RWPE1 (cell line): ENCODE measurements at regions not wholly inside any gene's neighbourhood (a gene's known extent, or its start where the extent isn't known, plus 50 kb on each side); places are given as distances from the start of the nearest gene placed in this dataset.

ENCODE experiments used
- CTCF ChIA-PET: fragments of 350-600 bp; sonication (Branson Sonifier 250); formaldehyde crosslinking; extraction: SDS; loops from one replicate; lab custom pipeline; 2021; lab: Yijun Ruan, JAX
- POLR2A ChIA-PET: fragments of 400-600 bp; formaldehyde crosslinking; extraction: SDS; loops from one replicate; lab custom pipeline; 2020; ENCODE audit warnings: antibody characterized with exemption; ENCODE audit not compliant: low non-redundant PET; lab: Yijun Ruan, JAX
- DNase-seq: peaks from one replicate; pipeline ENCODE4 v3.0.0; 2012; ENCODE audit warnings: low spot score
- H3K27ac ChIP-seq: fragments of 450-650 bp; 2 replicates; pipeline ENCODE4 v1.5.1; 2017
- CTCF ChIP-seq: fragments of 450-650 bp; conservative IDR thresholded peaks from 2 replicates; pipeline ENCODE4 v1.5.1; 2017; ENCODE audit warnings: low read depth, mild to moderate bottlenecking

DNA sequence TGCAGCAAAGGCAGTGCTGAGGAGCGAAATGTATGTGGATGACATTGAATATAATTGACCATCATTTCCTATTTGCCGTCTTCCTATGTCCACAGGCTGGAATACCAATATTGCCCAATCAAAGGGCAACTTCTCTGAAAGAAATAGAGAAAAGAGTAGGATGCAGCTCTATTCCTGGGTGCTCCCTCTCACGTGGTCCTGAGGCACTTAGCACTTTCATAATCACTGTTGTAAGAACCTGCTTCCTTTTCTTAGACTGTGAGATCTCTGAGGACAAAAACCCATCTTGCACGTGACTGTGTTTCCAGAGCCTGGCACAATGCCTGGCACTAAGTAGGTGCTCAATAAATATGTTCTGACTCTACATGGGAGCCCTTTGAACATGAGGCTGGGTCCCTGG is 122.7 kb upstream of the CPM start:
- H3K27ac ChIP-seq: no peak overlapping the region
- no peak for DNase-seq
- POLR2A ChIA-PET: no interaction called here
- CTCF ChIA-PET: no interaction called here
- TF ChIP-seq CTCF: no peak

DNA sequence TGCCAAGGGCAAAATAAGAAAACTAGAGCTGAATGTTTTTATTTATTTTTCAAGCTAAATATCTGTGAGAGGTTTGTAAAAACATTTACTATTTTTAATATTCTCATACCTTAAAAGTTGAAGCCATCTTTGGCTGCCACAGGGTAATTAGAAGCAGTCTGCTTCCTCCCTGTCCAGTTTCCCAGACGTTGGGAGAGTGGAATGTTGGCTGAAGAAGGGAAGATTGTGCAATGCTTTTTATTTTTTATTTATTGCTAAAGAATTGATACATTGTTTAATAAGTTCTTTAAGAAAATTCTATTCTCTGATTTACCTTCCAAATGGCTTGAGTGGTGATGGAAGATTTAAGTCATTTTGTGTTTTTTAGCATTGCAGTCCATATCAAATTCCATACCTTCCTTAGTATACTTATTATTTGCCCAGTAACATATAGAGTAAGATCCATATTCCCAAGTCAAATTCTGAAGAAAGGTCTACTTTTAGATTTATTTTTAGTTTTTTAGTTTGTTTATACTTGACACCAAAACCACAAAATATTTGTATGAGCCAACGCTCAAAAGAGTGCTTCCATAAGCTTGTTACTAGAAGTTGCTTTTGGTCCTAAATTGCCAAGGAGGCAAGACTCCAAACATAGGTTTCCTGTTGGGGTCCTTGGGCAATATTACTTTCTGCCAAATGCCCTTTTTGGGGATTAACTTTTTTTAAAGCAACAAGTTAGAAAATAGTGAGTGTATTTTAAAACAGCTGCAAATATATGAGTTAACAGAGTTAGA is 124.0 kb upstream of the CPM start:
- DNase-seq: no peak
- CTCF ChIA-PET: no interaction called here
- POLR2A ChIA-PET: no interaction called here
- H3K27ac ChIP-seq: no peak overlapping the region
- TF ChIP-seq CTCF: no peak

- CTCF ChIA-PET: interaction anchor here (0.8 to 1.0 kb wide), 2 partner anchors 9 to 272 kb away, joined by 5 to 7 read pairs; no protein-coding TSS in a partner anchor
- POLR2A ChIA-PET: no interaction called here
These were observed 124.8 kb upstream of the CPM start for GRCh38 chr12:69057742-69058141.

GRCh38 chr12:69059465-69060457 is 126.8 kb upstream of the CPM start:
- ChIA-PET POLR2A (no interaction called here), CTCF (interaction anchor here (0.6 kb wide), 2 partner anchors 165 to 1670 kb away, joined by 3 read pairs; no protein-coding TSS in a partner anchor)
- no peak overlapping the region for H3K27ac ChIP-seq
- peak; percentile 68 for DNase-seq
- no peak for TF ChIP-seq CTCF

More at GRCh38 chr12:69057742-69058141, 124.8 kb upstream of the CPM start:
- H3K27ac ChIP-seq: no peak overlapping the region
- no peak for DNase-seq
- no peak for TF ChIP-seq CTCF

DNA sequence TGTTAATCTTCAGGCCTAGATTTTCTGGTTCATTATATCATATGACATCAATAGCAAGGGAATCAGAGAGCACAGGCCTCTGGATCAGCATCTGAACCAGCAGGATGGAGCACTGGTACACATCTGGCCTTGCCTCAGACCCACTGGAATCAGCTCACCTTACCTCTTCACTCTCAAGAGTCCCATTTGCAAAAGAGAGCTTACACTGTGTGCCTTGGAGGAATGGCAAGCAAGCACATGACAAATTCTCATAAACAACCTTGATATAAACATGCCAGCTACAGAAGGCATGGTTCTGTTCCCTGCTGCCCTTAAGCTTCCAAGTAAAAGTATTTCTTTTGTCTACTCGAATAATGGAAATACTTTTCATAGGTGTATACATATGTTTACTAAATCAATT is 128.6 kb upstream of the CPM start:
- no peak for TF ChIP-seq CTCF
- CTCF ChIA-PET: interaction anchor here (0.6 to 1.0 kb wide), 3 partner anchors 29 to 95 kb away, joined by 3 read pairs; no protein-coding TSS in a partner anchor

GRCh38 chr12:69062621-69063237 is 129.8 kb upstream of the CPM start:
- no peak for DNase-seq
- TF ChIP-seq CTCF: no peak
- H3K27ac ChIP-seq: no peak overlapping the region
- POLR2A ChIA-PET: no interaction called here
- CTCF ChIA-PET: no interaction called here

More for the DNA sequence above, 128.6 kb upstream of the CPM start:
- POLR2A ChIA-PET: no interaction called here
- no peak overlapping the region for H3K27ac ChIP-seq
- no peak for DNase-seq
